ENCODE measurements at regions not wholly inside any gene's neighbourhood (a gene's known extent, or its start where the extent isn't known, plus 50 kb on each side); places are given as distances from the start of the nearest gene placed in this dataset.

GRCh38 chr11:121838571-121838970, 277.4 kb downstream of the BLID start:
- TF ChIP-seq CTCF (IDR thresholded peaks at IDR 0.05) (no peak), POLR2A (IDR thresholded peaks at IDR 0.05) (no peak)

All from lower leg skin (tissue), 3 donors.